Stimulated activated CD4-positive, alpha-beta T cell treated with anti-CD3 and anti-CD28 coated beads, Interleukin-1b, Interleukin-23, amount 100 ng/mL, for 4 hours (primary cell): ENCODE measurements at regions not wholly inside any gene's neighbourhood (a gene's known extent, or its start where the extent isn't known, plus 50 kb on each side); places are given as distances from the start of the nearest gene placed in this dataset.
"Not testable (repeated sequence)": the region's sequence is repeated elsewhere in the genome, so short reads cannot be mapped to it uniquely, and the experiment has no call there.

Experiments
- DNase-seq, 2 donors: peaks; one replicate each; pipeline ENCODE4 v3.0.0-alpha.2; 2020; ENCODE audit warnings: low read depth in 2 of 2

DNA sequence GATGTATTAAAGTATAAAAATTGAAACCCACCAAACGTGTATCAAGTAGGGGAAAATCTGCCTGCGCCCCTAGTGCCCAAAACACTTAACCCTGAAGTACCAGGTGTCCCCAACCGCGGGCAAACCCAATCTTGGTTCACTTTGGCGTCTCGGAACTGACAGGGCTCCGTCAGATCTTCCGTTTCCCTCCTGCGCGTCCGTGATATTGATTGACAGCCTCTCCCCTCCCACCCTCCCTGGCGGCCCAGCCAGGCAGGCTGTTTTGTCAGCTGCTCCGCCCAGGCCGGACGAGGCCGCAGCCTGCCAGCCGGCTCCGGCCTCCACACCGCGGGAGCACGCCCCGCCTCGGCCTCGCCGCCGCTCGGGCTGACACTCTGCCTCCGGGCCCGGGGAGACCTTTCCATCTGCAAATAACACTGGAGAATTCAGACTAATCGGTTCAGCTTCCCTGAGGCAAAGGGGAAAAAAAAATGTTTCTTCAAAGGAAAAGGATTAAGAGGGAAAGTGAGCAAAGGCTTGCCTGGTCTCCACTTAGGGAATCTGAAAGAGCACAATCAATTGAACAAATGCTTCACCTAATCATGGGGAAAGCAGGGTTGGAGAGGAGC is 234.9 kb upstream of the MCHR2 start:
- peak; percentile 4 to 9 for DNase-seq

- no peak for DNase-seq
Measured at GRCh38 chr6:100228437-100228833, 234.4 kb upstream of the MCHR2 start.

- DNase-seq, result no peak
Measured at GRCh38 chr6:100226811-100227210, 232.8 kb upstream of the MCHR2 start.

DNA sequence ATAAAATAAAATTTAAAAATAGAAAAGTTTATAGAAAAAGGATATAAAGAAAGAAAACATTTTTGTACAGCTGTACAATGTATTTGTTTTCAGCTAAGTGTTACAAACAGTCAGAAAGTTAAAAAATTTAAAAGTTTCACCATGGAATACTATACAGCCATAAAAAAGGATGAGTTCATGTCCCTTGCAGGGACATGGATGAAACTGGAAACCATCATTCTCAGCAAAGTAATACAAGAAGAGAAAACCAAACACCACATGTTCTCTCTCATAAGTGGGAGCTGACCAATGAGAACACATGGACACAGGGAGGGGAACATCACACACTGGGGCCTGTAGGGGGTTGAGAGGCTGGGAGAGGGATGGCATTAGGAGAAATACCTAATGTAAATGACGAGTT is 229.9 kb upstream of the MCHR2 start:
- DNase-seq, result not testable (repeated sequence)

- no peak for DNase-seq
Measured at GRCh38 chr6:100220543-100220942, 226.5 kb upstream of the MCHR2 start.

- no peak for DNase-seq
Measured at GRCh38 chr6:100217225-100218012, 223.4 kb upstream of the MCHR2 start.

DNA sequence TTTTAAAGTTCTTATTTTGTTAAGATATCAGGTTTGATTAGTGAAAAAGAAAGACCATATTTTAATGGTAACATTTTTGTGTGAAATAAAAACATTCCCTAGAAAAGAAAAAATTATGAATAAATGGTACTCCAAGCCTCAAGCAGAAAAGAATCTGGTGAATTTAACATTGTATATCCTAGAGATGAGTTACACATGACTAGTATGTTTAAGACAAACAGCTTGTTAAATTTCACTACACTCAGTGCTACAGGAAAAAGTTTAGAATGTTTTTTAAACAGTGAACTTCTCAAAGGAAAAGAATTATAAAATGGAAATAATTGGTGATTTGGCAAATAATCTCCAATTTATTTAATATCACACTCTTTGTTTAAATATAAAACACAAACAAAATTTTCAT is 222.7 kb upstream of the MCHR2 start:
- no peak for DNase-seq

- DNase-seq, result no peak
Measured at GRCh38 chr6:100212131-100212530, 218.1 kb upstream of the MCHR2 start.

DNA sequence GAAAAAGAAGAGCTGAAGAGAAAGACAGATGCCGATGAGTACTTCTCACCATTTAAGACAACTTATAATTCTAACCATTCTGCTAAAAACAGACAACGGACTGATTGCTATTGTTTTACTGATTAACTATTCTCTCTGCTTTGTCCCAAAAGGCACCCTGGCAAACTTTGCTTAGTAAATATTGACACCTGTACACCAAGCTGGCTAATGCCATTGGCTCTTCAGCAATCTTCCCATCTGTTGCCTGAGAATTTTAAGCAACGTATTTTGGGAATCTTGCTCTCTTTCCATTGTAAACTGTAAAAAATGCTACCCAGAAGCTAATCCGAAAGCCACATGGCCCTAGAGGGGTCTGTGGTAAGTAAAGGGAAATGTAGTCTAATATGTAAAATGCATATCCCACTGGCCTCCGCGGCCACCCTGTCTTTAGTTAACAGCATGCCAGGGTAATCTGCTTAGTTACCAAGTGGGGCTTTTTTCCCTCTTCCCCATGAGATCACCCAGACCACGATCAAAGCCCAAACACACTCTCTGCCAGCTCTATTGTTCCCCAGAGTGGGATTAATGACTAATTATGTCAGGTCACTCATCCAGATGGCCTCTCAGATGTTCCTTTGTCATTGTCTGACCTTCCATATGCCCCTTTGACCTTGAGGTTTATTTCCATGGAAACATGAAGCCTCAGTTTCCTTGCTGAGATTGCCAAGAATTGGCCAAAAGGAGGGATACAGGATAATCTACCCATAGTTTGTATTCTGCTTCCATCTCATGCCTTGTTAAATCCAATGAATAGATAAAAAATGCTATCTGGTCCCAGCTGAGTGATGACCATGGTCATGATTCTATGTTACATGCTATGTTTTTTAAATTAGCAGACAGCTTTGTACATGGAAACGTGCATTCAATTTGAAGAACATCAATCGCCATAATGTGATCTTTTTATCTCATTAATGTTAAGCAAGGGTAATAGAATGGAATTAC is 216.4 kb upstream of the MCHR2 start:
- no peak for DNase-seq

GRCh38 chr6:100209323-100210136 is 215.5 kb upstream of the MCHR2 start:
- DNase-seq, result no peak

DNA sequence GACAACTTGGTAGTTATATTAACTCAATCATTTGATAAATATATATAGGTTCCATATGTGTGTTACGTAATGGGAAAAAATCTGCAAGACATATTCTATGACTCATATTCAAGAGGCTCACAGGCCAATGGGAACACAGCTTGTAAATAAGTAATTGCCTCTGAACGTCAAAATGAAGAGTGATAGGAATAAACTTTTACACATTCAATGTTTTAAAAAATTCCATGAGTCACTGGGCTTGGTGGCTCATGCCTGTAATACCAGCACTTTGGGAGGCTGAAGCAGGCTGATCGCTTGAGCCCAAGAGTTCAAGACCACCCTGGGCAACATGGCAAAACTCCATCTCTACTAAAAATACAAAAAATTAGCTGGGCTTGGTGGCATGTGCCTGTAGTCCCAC is 209.4 kb upstream of the MCHR2 start:
- DNase-seq, result no peak

DNA sequence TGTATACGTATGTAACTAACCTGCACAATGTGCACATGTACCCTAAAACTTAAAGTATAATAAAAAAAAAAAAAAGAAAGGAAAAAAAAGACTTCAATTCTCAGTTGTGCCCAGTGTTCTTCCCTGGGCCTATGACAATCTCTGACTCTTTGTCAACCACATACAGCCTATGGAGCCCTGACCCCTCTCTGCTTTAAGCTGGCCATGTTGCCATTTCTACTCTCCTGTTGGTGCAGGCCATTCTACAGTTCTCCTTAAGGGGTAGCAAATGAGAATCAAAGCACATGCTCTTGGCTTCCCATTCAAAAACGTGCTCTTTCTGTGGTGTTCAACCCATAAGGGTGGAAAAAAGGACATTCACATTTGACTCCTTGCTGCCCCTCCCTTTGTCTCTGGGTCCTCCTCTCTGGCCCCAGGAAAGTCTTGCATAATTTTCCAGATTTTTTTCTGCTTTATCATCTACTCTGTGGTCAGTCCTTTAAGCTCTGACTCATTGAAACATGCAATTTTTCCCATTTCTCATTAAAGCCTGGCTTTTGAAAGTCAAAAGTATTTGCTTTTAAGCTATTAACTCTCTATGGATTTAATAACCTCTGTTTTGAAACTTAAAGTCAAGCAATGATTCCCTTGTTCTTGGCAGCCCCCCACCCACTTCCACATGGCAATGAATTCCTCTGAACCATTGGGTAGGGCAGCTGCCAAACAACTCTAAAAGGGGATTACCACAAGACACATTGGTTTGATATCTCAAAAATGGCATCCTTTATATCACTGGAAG is 208.6 kb upstream of the MCHR2 start:
- DNase-seq, result no peak

- DNase-seq, result not testable (repeated sequence)
Measured at GRCh38 chr6:100196214-100196982, 202.4 kb upstream of the MCHR2 start.

DNA sequence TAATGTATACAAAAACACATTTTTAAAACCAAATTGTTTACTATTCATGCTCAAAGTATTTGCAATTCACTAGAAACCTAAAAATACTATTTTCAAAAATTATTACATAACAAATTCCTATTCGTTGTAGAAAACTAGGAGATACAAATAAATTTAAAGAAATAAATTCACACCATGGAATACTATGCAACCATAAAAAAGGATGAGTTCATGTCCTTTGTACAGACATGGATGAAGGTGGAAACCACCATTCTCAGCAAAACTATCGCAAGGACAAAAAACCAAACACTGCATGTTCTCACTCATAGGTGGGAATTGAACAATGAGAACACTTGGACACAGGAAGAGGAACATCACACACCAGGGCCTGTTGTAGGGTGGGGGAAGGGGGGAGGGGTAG is 201.2 kb upstream of the MCHR2 start:
- DNase-seq, result not testable (repeated sequence)

GRCh38 chr6:100194535-100194934 is 200.5 kb upstream of the MCHR2 start:
- no peak for DNase-seq

DNA sequence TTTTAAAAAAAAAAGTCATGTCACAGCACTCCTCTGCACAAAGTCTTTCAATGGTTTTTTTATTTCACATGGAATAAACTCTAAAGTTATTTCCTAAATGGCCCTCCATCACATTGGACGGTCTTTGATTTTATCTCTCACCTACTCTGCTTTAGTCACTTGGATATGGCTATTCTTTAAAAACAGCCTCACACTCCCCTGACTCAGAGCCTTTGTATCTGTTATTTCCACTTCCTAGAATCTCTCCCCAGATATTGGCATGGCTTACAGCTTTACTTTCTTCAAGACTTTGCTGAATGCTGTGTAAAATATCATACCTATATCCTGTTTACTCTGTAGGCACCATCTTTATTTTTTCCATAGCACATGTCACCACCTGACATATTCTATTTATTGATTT is 194.7 kb upstream of the MCHR2 start:
- no peak for DNase-seq

- DNase-seq, result no peak
Measured at GRCh38 chr6:100186552-100186951, 192.5 kb upstream of the MCHR2 start.

DNA sequence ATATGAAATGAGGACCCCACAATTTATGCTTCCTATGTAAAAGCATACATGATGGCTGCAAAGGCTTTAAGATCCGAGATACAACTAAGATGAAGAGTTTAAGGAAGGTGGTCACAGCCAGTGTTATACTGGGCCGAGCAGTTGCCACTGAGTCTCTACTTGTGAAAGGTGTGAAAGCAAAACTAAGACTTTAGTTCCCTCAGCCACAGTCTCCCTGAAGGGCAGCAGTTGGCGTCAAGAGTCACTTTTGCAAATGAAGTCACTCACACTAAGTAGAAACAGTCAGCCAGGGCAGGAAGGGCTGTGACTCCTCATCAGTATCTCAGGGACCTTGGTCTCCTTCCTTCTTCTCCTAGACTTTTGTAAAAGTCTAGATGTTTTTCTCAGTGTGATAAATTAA is 191.6 kb upstream of the MCHR2 start:
- DNase-seq, result no peak

GRCh38 chr6:100184473-100184872 is 190.4 kb upstream of the MCHR2 start:
- no peak for DNase-seq

GRCh38 chr6:100182313-100182712 is 188.3 kb upstream of the MCHR2 start:
- no peak for DNase-seq
